ENCODE measurements at regions not wholly inside any gene's neighbourhood (a gene's known extent, or its start where the extent isn't known, plus 50 kb on each side); places are given as distances from the start of the nearest gene placed in this dataset.

GRCh38 chr1:4268262-4268888, 368.3 kb upstream of the C1orf174 start:
- DNase-seq (ENCODE audit: low read depth in 2 of 3, low spot score in 2 of 3) = no peak

- no peak for DNase-seq (ENCODE audit: low read depth in 2 of 3, low spot score in 2 of 3)
These were observed 368.8 kb upstream of the C1orf174 start for GRCh38 chr1:4268889-4269284.

DNA sequence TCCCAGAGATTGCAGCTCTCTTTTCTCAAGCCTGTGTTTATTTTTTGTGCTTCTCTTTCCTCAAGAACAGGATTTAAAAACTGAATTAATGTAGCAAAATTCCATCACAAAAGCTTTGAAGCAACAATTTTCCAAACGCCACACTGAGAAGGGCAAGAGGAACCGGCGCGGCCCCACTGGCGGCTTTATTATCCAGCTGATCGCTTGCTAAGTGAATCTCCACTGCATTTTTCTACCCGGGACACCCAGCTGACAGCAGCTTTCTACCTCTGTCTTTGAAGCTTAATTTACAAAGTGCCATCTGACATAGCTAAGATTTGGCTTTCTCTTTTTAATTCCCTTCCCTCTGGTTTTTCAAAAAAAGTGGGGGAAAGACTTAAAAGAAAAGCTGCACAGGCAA, 369.3 kb upstream of the C1orf174 start:
- DNase-seq (ENCODE audit: low read depth in 2 of 3, low spot score in 2 of 3) = no peak

DNA sequence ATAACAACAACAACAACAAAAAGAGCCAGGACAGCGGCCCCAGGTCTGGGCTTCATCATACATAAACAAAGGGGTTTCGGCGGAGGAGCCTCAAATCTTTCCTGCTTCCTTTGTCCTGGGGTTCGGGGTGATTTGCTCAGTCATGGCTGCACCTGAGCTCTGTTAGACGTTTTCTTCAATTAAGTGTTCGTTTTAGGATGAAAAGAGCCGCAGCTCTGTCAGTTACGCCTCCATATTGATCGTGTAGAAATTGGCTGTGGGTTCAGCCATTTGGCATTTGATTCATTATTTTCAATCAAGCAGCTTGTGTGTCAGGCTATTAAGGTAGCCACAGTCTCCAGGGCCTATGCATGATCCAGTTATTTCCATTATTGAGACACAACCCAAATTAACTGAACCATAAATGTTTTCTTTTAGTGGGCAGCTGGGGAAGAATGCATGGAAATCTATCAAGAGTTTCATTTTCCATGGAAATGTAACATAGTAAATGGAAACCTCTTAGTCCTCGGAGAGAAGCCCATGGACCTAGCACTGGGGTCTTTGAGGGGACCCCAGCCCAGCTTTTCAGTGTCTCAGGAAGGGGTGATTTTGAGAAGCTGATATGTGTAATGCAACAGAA, 370.0 kb upstream of the C1orf174 start:
- DNase-seq (ENCODE audit: low read depth in 2 of 3, low spot score in 2 of 3) = no peak

GRCh38 chr1:4270651-4271337, 370.7 kb upstream of the C1orf174 start:
- DNase-seq (ENCODE audit: low read depth in 2 of 3, low spot score in 2 of 3) = no peak

DNA sequence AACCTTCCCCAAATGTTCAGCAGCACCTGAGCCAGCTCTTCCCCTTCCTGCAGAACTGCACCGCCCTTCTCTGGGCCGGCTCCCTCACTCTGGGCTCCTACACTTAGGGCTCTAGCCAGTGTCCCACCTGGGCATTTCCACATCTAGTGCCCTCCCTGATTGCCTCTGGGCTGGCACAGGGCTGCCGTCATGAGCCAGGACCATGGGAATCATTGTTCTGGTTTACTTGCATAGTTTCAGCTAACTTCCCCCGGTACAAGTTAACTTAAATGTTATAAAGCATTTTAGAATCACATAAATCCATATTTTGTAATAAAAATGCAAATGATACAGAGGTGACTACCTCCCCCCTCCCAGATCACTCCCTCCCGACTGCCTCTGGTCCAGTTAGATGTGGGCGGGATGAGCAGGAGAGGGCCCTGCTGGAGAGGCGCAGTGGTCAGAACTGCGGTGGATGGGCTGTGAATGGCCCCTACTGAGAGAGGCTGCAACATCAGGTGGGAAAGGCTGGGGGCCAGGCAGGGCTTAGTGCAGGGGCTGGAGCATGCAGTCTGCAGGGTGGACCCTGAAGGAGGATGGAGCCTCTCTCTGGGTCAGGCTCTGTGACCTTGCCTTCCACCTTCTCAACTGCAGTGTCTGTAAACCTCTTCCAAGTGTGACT, 371.4 kb upstream of the C1orf174 start:
- no peak for DNase-seq (ENCODE audit: low read depth in 2 of 3, low spot score in 2 of 3)

DNA sequence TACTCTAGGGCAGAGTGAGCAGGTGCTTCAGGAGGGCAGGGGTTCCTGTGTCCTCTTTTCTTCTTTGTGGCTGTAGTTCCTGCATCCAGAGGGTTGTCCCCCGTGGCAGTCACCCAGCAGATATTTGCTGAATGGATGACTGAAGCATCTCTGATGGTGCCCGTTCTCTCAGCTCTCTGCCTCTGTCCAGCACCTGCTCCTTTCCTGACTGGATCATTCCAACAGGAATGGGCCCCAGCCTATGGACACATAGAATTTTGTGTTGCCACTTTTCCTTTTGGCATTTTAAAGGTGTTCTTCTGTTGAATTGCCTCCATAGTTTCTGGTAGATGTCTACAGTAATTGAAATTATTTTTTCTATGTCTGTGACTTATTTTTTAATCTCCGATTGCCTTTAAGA, 372.5 kb upstream of the C1orf174 start:
- DNase-seq (ENCODE audit: low read depth in 2 of 3, low spot score in 2 of 3) = no peak

- no peak for DNase-seq (ENCODE audit: low read depth in 2 of 3, low spot score in 2 of 3)
These were observed 373.2 kb upstream of the C1orf174 start for GRCh38 chr1:4273243-4273642.

DNA sequence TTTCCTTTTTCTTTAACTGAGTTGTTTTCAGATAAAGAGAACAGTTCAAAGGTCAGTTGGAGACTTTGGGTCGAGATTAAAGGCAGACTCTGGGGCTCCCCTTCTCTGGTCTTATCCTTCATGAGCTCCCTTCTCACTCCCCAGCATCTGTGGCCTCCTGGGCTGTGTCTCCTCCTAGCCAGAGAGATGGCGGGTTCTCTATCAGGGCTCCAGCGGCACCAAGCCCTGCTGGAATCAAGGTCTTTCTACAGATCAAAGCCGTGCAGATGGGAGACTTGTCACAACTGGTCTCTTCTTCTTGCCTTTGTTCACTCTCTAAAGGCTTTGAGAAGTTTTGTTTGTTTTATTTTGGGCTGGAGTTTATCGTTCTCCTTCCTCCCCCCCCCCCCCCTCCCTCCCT, 373.7 kb upstream of the C1orf174 start:
- no peak for DNase-seq (ENCODE audit: low read depth in 2 of 3, low spot score in 2 of 3)

DNA sequence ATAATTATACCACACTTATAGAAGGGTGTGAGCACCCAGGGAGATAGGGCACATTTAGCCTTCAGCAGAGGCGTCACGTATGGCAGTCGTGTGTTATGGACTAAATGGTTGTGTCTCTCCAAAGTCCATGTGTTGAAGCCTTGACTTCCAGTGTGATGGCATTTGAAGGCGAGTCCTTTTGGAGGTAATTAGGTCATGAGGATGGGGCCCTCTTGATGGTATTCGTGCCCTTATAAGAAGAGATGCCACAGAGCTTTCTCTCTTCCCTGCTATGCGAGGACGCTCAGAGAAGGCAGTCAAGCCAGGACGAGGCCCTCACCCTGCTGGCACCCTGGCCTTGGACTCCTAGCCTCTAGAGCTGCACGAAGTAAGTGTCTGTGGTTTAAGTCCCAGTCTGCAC, 375.0 kb upstream of the C1orf174 start:
- no peak for DNase-seq (ENCODE audit: low read depth in 2 of 3, low spot score in 2 of 3)

GRCh38 chr1:4276238-4276637, 376.2 kb upstream of the C1orf174 start:
- DNase-seq (ENCODE audit: low read depth in 2 of 3, low spot score in 2 of 3) = no peak

GRCh38 chr1:4277598-4277997, 376.8 kb upstream of the AJAP1 start:
- DNase-seq (ENCODE audit: low read depth in 2 of 3, low spot score in 2 of 3) = no peak

GRCh38 chr1:4284976-4285375, 369.4 kb upstream of the AJAP1 start:
- DNase-seq (ENCODE audit: low read depth in 2 of 3, low spot score in 2 of 3) = no peak

GRCh38 chr1:4292861-4293260, 361.5 kb upstream of the AJAP1 start:
- DNase-seq (ENCODE audit: low read depth in 2 of 3, low spot score in 2 of 3) = no peak

DNA sequence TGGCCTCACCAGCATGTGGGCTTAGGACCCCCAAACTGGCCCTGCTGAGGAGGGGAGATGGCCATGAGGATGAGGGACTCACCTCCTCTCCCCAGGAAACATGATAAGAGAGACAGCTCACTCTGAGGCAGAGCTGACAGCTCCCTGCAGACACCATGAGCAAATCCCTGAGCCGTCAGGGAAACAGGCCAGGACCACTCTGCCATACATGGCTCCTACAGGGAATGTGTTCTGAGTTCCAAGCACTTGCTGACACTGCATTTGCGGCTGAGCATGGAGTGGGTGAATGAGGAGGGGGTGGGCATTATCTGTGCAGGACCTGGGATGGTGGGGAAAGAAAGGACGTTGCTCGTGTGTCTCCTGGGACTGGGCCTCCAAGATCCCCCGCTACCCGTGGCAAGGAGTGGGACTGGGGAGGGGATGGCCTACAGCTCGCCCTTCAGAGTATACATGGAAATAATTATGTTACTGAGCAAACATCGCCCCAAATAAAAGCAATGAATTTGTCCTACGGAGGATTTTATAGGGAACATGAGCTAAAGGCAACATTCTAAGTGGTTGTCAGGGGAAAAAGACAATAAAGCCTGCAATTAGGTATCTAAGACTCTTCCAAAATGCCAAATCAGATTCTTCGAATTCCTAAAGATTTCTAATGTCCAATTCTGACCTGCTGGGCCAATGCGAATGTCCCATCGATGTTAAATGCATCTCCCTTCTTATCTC, 355.9 kb upstream of the AJAP1 start:
- DNase-seq (ENCODE audit: low read depth in 2 of 3, low spot score in 2 of 3) = no peak

- DNase-seq (ENCODE audit: low read depth in 2 of 3, low spot score in 2 of 3) = no peak
These were observed 353.4 kb upstream of the AJAP1 start for GRCh38 chr1:4301007-4301406.

DNA sequence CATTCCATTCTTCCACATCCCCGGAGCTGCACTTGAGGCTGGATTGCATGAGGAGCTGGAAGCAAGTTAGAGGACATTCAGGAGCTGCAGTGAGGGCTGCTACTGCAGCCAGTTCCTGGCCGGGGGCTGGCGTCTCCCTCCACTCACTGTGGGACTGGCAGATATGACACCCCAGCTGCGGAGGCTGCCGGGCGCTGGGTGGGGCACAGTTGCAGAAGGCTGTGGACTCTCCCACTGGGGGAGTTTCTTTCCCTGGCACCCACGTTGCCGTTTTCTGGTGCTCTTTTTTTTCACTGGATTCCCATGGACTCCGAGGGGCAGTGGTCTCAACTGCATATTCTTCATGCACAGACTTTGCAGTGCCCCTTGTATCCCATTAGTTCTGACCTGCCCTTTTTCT, 351.1 kb upstream of the AJAP1 start:
- DNase-seq (ENCODE audit: low read depth in 2 of 3, low spot score in 2 of 3) = no peak

- DNase-seq (ENCODE audit: low read depth in 2 of 3, low spot score in 2 of 3) = no peak
These were observed 348.7 kb upstream of the AJAP1 start for GRCh38 chr1:4305526-4306301.

- DNase-seq (ENCODE audit: low read depth in 2 of 3, low spot score in 2 of 3) = no peak
These were observed 347.6 kb upstream of the AJAP1 start for GRCh38 chr1:4306559-4307467.

- DNase-seq (ENCODE audit: low read depth in 2 of 3, low spot score in 2 of 3) = no peak
These were observed 347.0 kb upstream of the AJAP1 start for GRCh38 chr1:4307468-4307845.
